IMR-90 (cell line): ENCODE measurements at regions not wholly inside any gene's neighbourhood (a gene's known extent, or its start where the extent isn't known, plus 50 kb on each side); places are given as distances from the start of the nearest gene placed in this dataset.
A peak's percentile ranks its signal among the peaks of the same experiment; 100 is the strongest.
"Not testable (repeated sequence)": the region's sequence is repeated elsewhere in the genome, so short reads cannot be mapped to it uniquely, and the experiment has no call there.

Experiments used
- ATAC-seq: fragments of 200-7000 bp; cut with Tn5 transposase; 2 replicates; pipeline ENCODE4 v1.9.1; 2020; ENCODE audit warnings: low read depth, mild to moderate bottlenecking, moderate library complexity
- BruUV-seq: library from RNA; stranded (reverse); fragments of 400-500 nt; replicated peaks from 2 replicates; lab custom pipeline; 2021; lab: Mats Ljungman, UMichigan
- CTCF ChIA-PET: fragments of 300-600 bp; formaldehyde crosslinking; extraction: SDS; loops from one replicate; lab custom pipeline; 2021; ENCODE audit warnings: antibody characterized with exemption; lab: Yijun Ruan, JAX
- POLR2A ChIA-PET: fragments of 300-600 bp; sonication (Branson Sonifier 250); formaldehyde crosslinking; loops from one replicate; lab custom pipeline; 2022; ENCODE audit warnings: antibody characterized with exemption; ENCODE audit not compliant: unreplicated experiment; lab: Charles Lee
- DNase-seq: peaks from one replicate; pipeline ENCODE4 v3.0.0; 2013
- H2AFZ ChIP-seq: replicated peaks from 2 replicates; pipeline ENCODE3; 2013; ENCODE audit warnings: low read length, mild to moderate bottlenecking; ENCODE audit not compliant: poor library complexity
- H2AK5ac ChIP-seq: 2 replicates; pipeline ENCODE4 v1.6.1; 2013; ENCODE audit warnings: low read depth, low read length, inconsistent platforms
- H2AK9ac ChIP-seq: replicated peaks from 2 replicates; pipeline ENCODE3; 2013; ENCODE audit warnings: mild to moderate bottlenecking, low read depth, low read length, moderate library complexity; ENCODE audit not compliant: poor library complexity
- H2BK120ac ChIP-seq: 2 replicates; pipeline ENCODE4 v1.6.1; 2013; ENCODE audit warnings: low read depth, low read length, inconsistent platforms
- H2BK15ac ChIP-seq: 3 replicates; pipeline ENCODE4 v1.6.1; 2013; ENCODE audit warnings: low read depth, low read length, inconsistent platforms
- H2BK20ac ChIP-seq: 2 replicates; pipeline ENCODE4 v1.6.1; 2013; ENCODE audit warnings: low read depth, mild to moderate bottlenecking, inconsistent platforms, low read length, moderate library complexity
- H2BK5ac ChIP-seq: 2 replicates; pipeline ENCODE4 v1.6.1; 2013; ENCODE audit warnings: mild to moderate bottlenecking, low read depth, low read length, inconsistent platforms; ENCODE audit not compliant: poor library complexity, severe bottlenecking
- H3K14ac ChIP-seq: replicated peaks from 2 replicates; pipeline ENCODE4 v1.6.1; 2013; ENCODE audit warnings: low read depth, low read length, inconsistent platforms
- H3K18ac ChIP-seq: 2 replicates; pipeline ENCODE4 v1.6.1; 2013; ENCODE audit warnings: low read depth, low read length, control low read depth
- H3K23ac ChIP-seq: 2 replicates; pipeline ENCODE4 v1.6.1; 2013; ENCODE audit warnings: low read depth, low read length, inconsistent platforms
- H3K27ac ChIP-seq: 2 replicates; pipeline ENCODE4 v1.5.1; 2013; ENCODE audit warnings: mild to moderate bottlenecking, control low read depth, low read length; ENCODE audit not compliant: insufficient read depth
- H3K27me3 ChIP-seq: 2 replicates; pipeline ENCODE4 v1.6.1; 2013; ENCODE audit warnings: low read length; ENCODE audit not compliant: control insufficient read depth, insufficient read depth
- H3K36me3 ChIP-seq: 2 replicates; pipeline ENCODE4 v1.6.1; 2013; ENCODE audit warnings: low read length, mixed read lengths; ENCODE audit not compliant: control insufficient read depth, insufficient read depth
- H3K4ac ChIP-seq: 2 replicates; pipeline ENCODE4 v1.6.1; 2013; ENCODE audit warnings: low read depth, low read length, inconsistent platforms
- H3K4me1 ChIP-seq: 2 replicates; pipeline ENCODE4 v1.6.1; 2013; ENCODE audit warnings: low read length, mixed read lengths; ENCODE audit not compliant: control insufficient read depth, insufficient read depth
- H3K4me2 ChIP-seq: 2 replicates; pipeline ENCODE4 v1.6.1; 2013; ENCODE audit warnings: low read depth, mild to moderate bottlenecking, control low read depth, low read length, moderate library complexity
- H3K4me3 ChIP-seq: 2 replicates; pipeline ENCODE4 v1.5.1; 2013; ENCODE audit warnings: low read depth, mild to moderate bottlenecking, control low read depth, low read length, moderate library complexity; ENCODE audit not compliant: insufficient read depth
- H3K56ac ChIP-seq: 2 replicates; pipeline ENCODE4 v1.6.1; 2013; ENCODE audit warnings: low read length, inconsistent platforms; ENCODE audit not compliant: insufficient read depth; ENCODE audit errors: extremely low read depth
- H3K79me1 ChIP-seq, 2 experiments: 2 replicates each; pipeline ENCODE4 v1.6.1; 2013; ENCODE audit warnings: low read length in 2 of 2, inconsistent platforms in 1 of 2, low read depth in 1 of 2
- H3K9ac ChIP-seq: 2 replicates; pipeline ENCODE4 v1.6.1; 2013; ENCODE audit warnings: low read depth, low read length, control low read depth
- H3K9me1 ChIP-seq: 2 replicates; pipeline ENCODE4 v1.6.1; 2013; ENCODE audit warnings: low read length, inconsistent platforms; ENCODE audit not compliant: insufficient read depth
- H3K9me3 ChIP-seq: 2 replicates; pipeline ENCODE4 v1.6.1; 2013; ENCODE audit warnings: low read length; ENCODE audit not compliant: control insufficient read depth, insufficient read depth
- H4K20me1 ChIP-seq: 2 replicates; pipeline ENCODE4 v1.6.1; 2013; ENCODE audit warnings: low read length, inconsistent platforms; ENCODE audit not compliant: insufficient read depth
- H4K5ac ChIP-seq: 2 replicates; pipeline ENCODE4 v1.6.1; 2013; ENCODE audit warnings: mild to moderate bottlenecking, low read depth, low read length, control low read depth
- H4K8ac ChIP-seq, 2 experiments: 2 replicates each; pipeline ENCODE4 v1.6.1; 2013; ENCODE audit warnings: low read depth in 2 of 2, low read length in 2 of 2, control low read depth in 1 of 2, inconsistent platforms in 1 of 2
- H4K91ac ChIP-seq: 2 replicates; pipeline ENCODE4 v1.6.1; 2013; ENCODE audit warnings: low read depth, low read length, inconsistent platforms; ENCODE audit not compliant: insufficient read depth
- WGBS, 2 experiments: methylation state at CpG; one replicate each; pipeline versions ENCODE4 v1.1.5 to v1.1.7; 2013; ENCODE audit warnings: missing lambda C conversion rate in 2 of 2; ENCODE audit not compliant: insufficient read length in 1 of 2; ENCODE audit errors: extremely low coverage in 2 of 2; 5-methylcytosine and 5-hydroxymethylcytosine counted together
- dilution Hi-C: fragments of 300-500 bp; cut with HindIII; formaldehyde crosslinking; loops from one replicate; pipeline ENCODE4 v1.14.3; 2018; ENCODE audit warnings: low sequenced_read_pairs; ENCODE audit not compliant: unreplicated experiment
- in situ Hi-C: fragments of 300-500 bp; cut with MboI; formaldehyde crosslinking; loops from 3 replicates; pipeline ENCODE4 v1.14.3; 2019; ENCODE audit warnings: low sequenced_read_pairs, inconsistent platforms, mixed read lengths
- intact Hi-C: fragments of 100-400 bp; cut with micrococcal nuclease; formaldehyde crosslinking; loops from 2 replicates; pipeline ENCODE4 v1.10.0; 2022

GRCh38 chr16:88243921-88244320, 138.8 kb upstream of the ZNF469 start:
- Histone ChIP-seq H2BK5ac (peak overlapping the region; percentile 44), H3K4ac (peak overlapping the region; percentile 87), H3K14ac (peak overlapping the region; percentile 98), H3K4me1 (peaks cover 31% of the 10 kb centered on the region), H3K23ac (0 out of 2 replicates have a peak overlapping the region, but pooled peaks have one; percentile 43), H3K9me1 (peaks cover 29% of the 10 kb centered on the region), H3K79me1 (peaks cover 3 to 37% of the 10 kb centered on the region in 2 experiments), H4K8ac (peak overlapping the region; percentile 32 to 96; a peak in 2 of 4 replicates), H2BK120ac (peak overlapping the region; percentile 99; the same call in 1 of the 2 replicates), H2BK20ac (peak overlapping the region; percentile 62; the same call in 1 of the 2 replicates), H2BK15ac (peak overlapping the region; percentile 84; the same call in 2 of the 3 replicates), H2AK5ac (peak overlapping the region; percentile 99)
- H3K36me3 ChIP-seq, H4K5ac ChIP-seq, POLR2A ChIA-PET, H4K91ac ChIP-seq, H2AFZ ChIP-seq, BruUV-seq, H2AK9ac ChIP-seq, H3K27ac ChIP-seq, H3K9me3 ChIP-seq, ATAC-seq, H3K4me3 ChIP-seq, H3K27me3 ChIP-seq, H4K20me1 ChIP-seq, H3K56ac ChIP-seq, H3K9ac ChIP-seq, H3K4me2 ChIP-seq, CTCF ChIA-PET, DNase-seq, dilution Hi-C loops, H3K18ac ChIP-seq: not testable (repeated sequence)
- intact Hi-C loops (loop anchor here (5.0 to 10.0 kb wide), 3 partner anchors 61 to 141 kb away; partner anchors contain the start of gene ZNF469), in situ Hi-C loops (loop anchor here (10.0 kb wide), 1 partner anchor 61 kb away; no protein-coding TSS in a partner anchor)
- 97% methylated on average over 3 of the region's 3 CpGs; no CpG with 5 or more reads in 1 of the 2 experiments for WGBS, 2 experiments
